ENCODE measurements at regions not wholly inside any gene's neighbourhood (a gene's known extent, or its start where the extent isn't known, plus 50 kb on each side); places are given as distances from the start of the nearest gene placed in this dataset.

- TF ChIP-seq CREB1 (IDR thresholded peaks at IDR 0.05) = no peak
- TF ChIP-seq CREB1 (CRISPR knock-in tag; IDR thresholded peaks at IDR 0.05) = no peak
- no peak for TF ChIP-seq MED1 (CRISPR knock-in tag; IDR thresholded peaks at IDR 0.05; ENCODE audit: borderline replicate concordance)
- TF ChIP-seq ZNF717 (CRISPR knock-in tag; IDR thresholded peaks at IDR 0.05) = no peak
- TF ChIP-seq ZBTB17 (CRISPR knock-in tag; IDR thresholded peaks at IDR 0.05) = no peak
- TF ChIP-seq CBX5 (IDR thresholded peaks at IDR 0.05; ENCODE audit: borderline replicate concordance, low read depth) = no peak
- TF ChIP-seq EGR1 (conservative IDR thresholded peaks at IDR 0.05) = no peak
- TF ChIP-seq BCOR (IDR thresholded peaks at IDR 0.05) = no peak
- TF ChIP-seq DMBX1 (CRISPR knock-in tag; IDR thresholded peaks at IDR 0.05; ENCODE audit: borderline replicate concordance) = no peak
- TF ChIP-seq RAD21 (CRISPR knock-in tag; conservative IDR thresholded peaks at IDR 0.05 in 1 of 2, IDR thresholded peaks at IDR 0.05 in 1 of 2) = no peak
- no peak for TF ChIP-seq NCOA2 (IDR thresholded peaks at IDR 0.05; ENCODE audit: partially characterized antibody in 2 of 2)
- no peak for TF ChIP-seq CSDE1 (IDR thresholded peaks at IDR 0.05)
Measured at GRCh38 chr9:93860694-93861658, 94.2 kb downstream of the BARX1 start.
